CD14-positive monocyte (primary cell): ENCODE measurements at regions not wholly inside any gene's neighbourhood (a gene's known extent, or its start where the extent isn't known, plus 50 kb on each side); places are given as distances from the start of the nearest gene placed in this dataset.

Experiments used
- DNase-seq, 3 donors: peaks; one replicate each; pipeline ENCODE4 v3.0.0-alpha.2; 2011 to 2022
- H2AFZ ChIP-seq: 2 replicates; pipeline ENCODE4 v1.6.0; 2012; ENCODE audit warnings: mild to moderate bottlenecking, low read depth, low read length, inconsistent platforms; ENCODE audit not compliant: insufficient read depth, poor library complexity, severe bottlenecking
- H3K27ac ChIP-seq, 2 donors: 1 replicate in 1 of 2; 2 replicates in 1 of 2; pipeline ENCODE4 v1.5.1; 2012 to 2013; ENCODE audit warnings: low read length in 2 of 2, control low read depth in 1 of 2, inconsistent platforms in 1 of 2, low read depth in 1 of 2, mild to moderate bottlenecking in 1 of 2
- H3K27me3 ChIP-seq, 2 donors: one replicate each; pipeline versions ENCODE4 v1.6.0 to v1.6.1; 2011 to 2013; ENCODE audit warnings: low read length in 2 of 2; ENCODE audit not compliant: control insufficient read depth in 2 of 2, insufficient read depth in 2 of 2
- H3K36me3 ChIP-seq, 2 donors: replicated peaks in 1 of 2; 1 replicate in 1 of 2; 2 replicates in 1 of 2; pipeline versions ENCODE4 v1.5.1 to v1.6.1; 2012 to 2013; ENCODE audit warnings: low read length in 2 of 2, control low read depth in 1 of 2, inconsistent platforms in 1 of 2, mild to moderate bottlenecking in 1 of 2; ENCODE audit not compliant: insufficient read depth in 2 of 2, control insufficient read depth in 1 of 2
- H3K4me1 ChIP-seq, 2 donors: 1 replicate in 1 of 2; 2 replicates in 1 of 2; pipeline versions ENCODE4 v1.5.1 to v1.6.1; 2012 to 2013; ENCODE audit warnings: low read length in 2 of 2, control low read depth in 1 of 2, inconsistent platforms in 1 of 2, mild to moderate bottlenecking in 1 of 2, moderate library complexity in 1 of 2; ENCODE audit not compliant: insufficient read depth in 2 of 2, control insufficient read depth in 1 of 2
- H3K4me2 ChIP-seq: replicated peaks from 2 replicates; pipeline ENCODE3; 2012; ENCODE audit warnings: low read length, moderate library complexity, mild to moderate bottlenecking; ENCODE audit not compliant: poor library complexity, severe bottlenecking; ENCODE audit errors: extremely low read depth
- H3K4me3 ChIP-seq, 3 experiments: fragments of 200-600 bp in 1 of 3; sonication (generic) in 1 of 3; replicated peaks in 1 of 3; 1 replicate in 2 of 3; 2 replicates in 1 of 3; pipeline ENCODE4 v1.5.1; 2011 to 2013; ENCODE audit warnings: low read length in 3 of 3, mild to moderate bottlenecking in 3 of 3, control low read depth in 2 of 3, low read depth in 2 of 3, inconsistent platforms in 1 of 3, moderate library complexity in 1 of 3
- H3K79me2 ChIP-seq: 2 replicates; pipeline ENCODE4 v1.6.0; 2012; ENCODE audit warnings: mild to moderate bottlenecking, control low read depth, inconsistent platforms, low read length, moderate library complexity; ENCODE audit not compliant: insufficient read depth
- H3K9ac ChIP-seq: 2 replicates; pipeline ENCODE4 v1.6.0; 2017; ENCODE audit warnings: low read length, mild to moderate bottlenecking; ENCODE audit not compliant: insufficient read depth, poor library complexity, severe bottlenecking
- H3K9me3 ChIP-seq, 2 donors: replicated peaks in 1 of 2; 1 replicate in 1 of 2; 2 replicates in 1 of 2; pipeline versions ENCODE4 v1.5.1 to v1.6.1; 2012 to 2013; ENCODE audit warnings: low read length in 2 of 2, control low read depth in 1 of 2; ENCODE audit not compliant: control insufficient read depth in 1 of 2, insufficient read depth in 1 of 2
- H4K20me1 ChIP-seq: 2 replicates; pipeline ENCODE4 v1.6.0; 2012; ENCODE audit warnings: mild to moderate bottlenecking, low read length, control low read depth, moderate library complexity; ENCODE audit not compliant: insufficient read depth
- H3K27ac Mint-ChIP-seq, 7 donors: one replicate each; pipeline ENCODE4 v1.8.0; 2020; ENCODE audit warnings: mild to moderate bottlenecking in 7 of 7, mixed read lengths in 7 of 7, moderate library complexity in 6 of 7, inconsistent platforms in 2 of 7
- H3K27me3 Mint-ChIP-seq, 3 donors: one replicate each; pipeline ENCODE4 v1.8.0; 2021 to 2022; ENCODE audit warnings: low read depth in 3 of 3, mild to moderate bottlenecking in 3 of 3, mixed read lengths in 3 of 3, moderate library complexity in 3 of 3, inconsistent platforms in 1 of 3
- H3K36me3 Mint-ChIP-seq, 2 donors: one replicate each; pipeline ENCODE4 v1.8.0; 2020; ENCODE audit warnings: mixed read lengths in 2 of 2, inconsistent platforms in 1 of 2, mild to moderate bottlenecking in 1 of 2
- H3K4me1 Mint-ChIP-seq: one replicate; pipeline ENCODE4 v1.8.0; 2020; ENCODE audit warnings: mild to moderate bottlenecking, mixed read lengths
- H3K4me3 Mint-ChIP-seq, 2 donors: one replicate each; pipeline ENCODE4 v1.8.0; 2020; ENCODE audit warnings: mild to moderate bottlenecking in 2 of 2, mixed read lengths in 2 of 2, moderate library complexity in 1 of 2
- H3K9me3 Mint-ChIP-seq, 7 donors: one replicate each; pipeline ENCODE4 v1.8.0; 2020 to 2022; ENCODE audit warnings: mixed read lengths in 7 of 7, mild to moderate bottlenecking in 6 of 7, moderate library complexity in 6 of 7, inconsistent platforms in 2 of 7
- WGBS: methylation state at CpG from one replicate; pipeline ENCODE4 v1.1.5; 2013; ENCODE audit warnings: missing lambda C conversion rate; ENCODE audit not compliant: insufficient coverage; 5-methylcytosine and 5-hydroxymethylcytosine counted together
- intact Hi-C, 2 donors: fragments of 100-400 bp; cut with micrococcal nuclease; formaldehyde crosslinking; loops; one replicate each; pipeline versions ENCODE4 v1.15.0 to v1.15.1; 2023
- TF ChIP-seq, protein P1 (sequence below): fragments of 200-600 bp; IDR thresholded peaks from one replicate; pipeline ENCODE4 v1.8.0; 2022; ENCODE audit warnings: antibody characterized with exemption, mild to moderate bottlenecking

GRCh38 chr4:100803751-100804150, 285.9 kb upstream of the EMCN start:
- H3K4me1 ChIP-seq, result no peaks in the 10 kb centered on the region
- H3K27ac ChIP-seq, result no peak overlapping the region
- no peaks in the 10 kb centered on the region for H3K27me3 Mint-ChIP-seq
- H3K4me3 Mint-ChIP-seq, result no peak overlapping the region
- H3K36me3 Mint-ChIP-seq, result no peaks in the 10 kb centered on the region
- no peaks in the 10 kb centered on the region for H3K27me3 ChIP-seq
- no peak overlapping the region for H3K4me3 ChIP-seq
- no peak overlapping the region for H3K27ac Mint-ChIP-seq
- no CpG with 5 or more reads among the region's 2 CpGs for WGBS
- no peaks in the 10 kb centered on the region for H3K79me2 ChIP-seq
- H3K9me3 ChIP-seq, result peaks cover 0 to 4% of the 10 kb centered on the region in 2 donors
- no peaks in the 10 kb centered on the region for H3K4me1 Mint-ChIP-seq
- intact Hi-C loops, result no loop called here
- TF ChIP-seq, protein P1, sequence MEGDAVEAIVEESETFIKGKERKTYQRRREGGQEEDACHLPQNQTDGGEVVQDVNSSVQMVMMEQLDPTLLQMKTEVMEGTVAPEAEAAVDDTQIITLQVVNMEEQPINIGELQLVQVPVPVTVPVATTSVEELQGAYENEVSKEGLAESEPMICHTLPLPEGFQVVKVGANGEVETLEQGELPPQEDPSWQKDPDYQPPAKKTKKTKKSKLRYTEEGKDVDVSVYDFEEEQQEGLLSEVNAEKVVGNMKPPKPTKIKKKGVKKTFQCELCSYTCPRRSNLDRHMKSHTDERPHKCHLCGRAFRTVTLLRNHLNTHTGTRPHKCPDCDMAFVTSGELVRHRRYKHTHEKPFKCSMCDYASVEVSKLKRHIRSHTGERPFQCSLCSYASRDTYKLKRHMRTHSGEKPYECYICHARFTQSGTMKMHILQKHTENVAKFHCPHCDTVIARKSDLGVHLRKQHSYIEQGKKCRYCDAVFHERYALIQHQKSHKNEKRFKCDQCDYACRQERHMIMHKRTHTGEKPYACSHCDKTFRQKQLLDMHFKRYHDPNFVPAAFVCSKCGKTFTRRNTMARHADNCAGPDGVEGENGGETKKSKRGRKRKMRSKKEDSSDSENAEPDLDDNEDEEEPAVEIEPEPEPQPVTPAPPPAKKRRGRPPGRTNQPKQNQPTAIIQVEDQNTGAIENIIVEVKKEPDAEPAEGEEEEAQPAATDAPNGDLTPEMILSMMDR, result no peak
- DNase-seq, result no peak
- H3K9ac ChIP-seq, result no peak overlapping the region
- peaks cover 0 to 3% (median 2%) of the 10 kb centered on the region in 7 donors for H3K9me3 Mint-ChIP-seq
- H3K36me3 ChIP-seq, result no peaks in the 10 kb centered on the region
- H4K20me1 ChIP-seq, result no peaks in the 10 kb centered on the region
- H3K4me2 ChIP-seq, result no peak overlapping the region
- H2AFZ ChIP-seq, result no peak overlapping the region

GRCh38 chr4:100799761-100800539, 282.1 kb upstream of the EMCN start:
- no peaks in the 10 kb centered on the region for H4K20me1 ChIP-seq
- Mint-ChIP-seq H3K27me3 (peaks cover 0 to 3% (median 2%) of the 10 kb centered on the region in 3 donors), H3K36me3 (no peaks in the 10 kb centered on the region), H3K4me3 (no peak overlapping the region), H3K27ac (no peak overlapping the region), H3K4me1 (no peaks in the 10 kb centered on the region), H3K9me3 (peaks cover 0 to 2% (median 0%) of the 10 kb centered on the region in 7 donors)
- H3K79me2 ChIP-seq, result no peaks in the 10 kb centered on the region
- H3K9me3 ChIP-seq, result no peaks in the 10 kb centered on the region
- H2AFZ ChIP-seq, result no peak overlapping the region
- H3K27me3 ChIP-seq, result no peaks in the 10 kb centered on the region
- no peaks in the 10 kb centered on the region for H3K4me1 ChIP-seq
- WGBS, result 95% methylated on average over 2 of the region's 7 CpGs
- TF ChIP-seq, protein P1, result no peak
- intact Hi-C loops, result no loop called here
- no peak overlapping the region for H3K4me2 ChIP-seq
- DNase-seq, result no peak
- H3K36me3 ChIP-seq, result no peaks in the 10 kb centered on the region
- no peak overlapping the region for H3K27ac ChIP-seq
- no peak overlapping the region for H3K9ac ChIP-seq
- no peak overlapping the region for H3K4me3 ChIP-seq
